Fibroblast of villous mesenchyme (primary cell): ENCODE measurements at regions not wholly inside any gene's neighbourhood (a gene's known extent, or its start where the extent isn't known, plus 50 kb on each side); places are given as distances from the start of the nearest gene placed in this dataset.

Source experiments
- DNase-seq: peaks from one replicate; pipeline ENCODE4 v3.0.0-alpha.2; 2010; ENCODE audit warnings: low read depth
- H3K4me3 ChIP-seq: 2 replicates; pipeline ENCODE4 v1.5.1; 2011; ENCODE audit warnings: low read depth, mild to moderate bottlenecking, low read length
- TF ChIP-seq, protein P1 (sequence below): IDR thresholded peaks from 2 replicates; pipeline ENCODE4 v1.5.1; 2012; ENCODE audit warnings: low read depth, mild to moderate bottlenecking, low read length; ENCODE audit not compliant: insufficient read depth

GRCh38 chr5:61850696-61851095 lies 455.3 kb upstream of the KIF2A start:
- TF ChIP-seq, protein P1, sequence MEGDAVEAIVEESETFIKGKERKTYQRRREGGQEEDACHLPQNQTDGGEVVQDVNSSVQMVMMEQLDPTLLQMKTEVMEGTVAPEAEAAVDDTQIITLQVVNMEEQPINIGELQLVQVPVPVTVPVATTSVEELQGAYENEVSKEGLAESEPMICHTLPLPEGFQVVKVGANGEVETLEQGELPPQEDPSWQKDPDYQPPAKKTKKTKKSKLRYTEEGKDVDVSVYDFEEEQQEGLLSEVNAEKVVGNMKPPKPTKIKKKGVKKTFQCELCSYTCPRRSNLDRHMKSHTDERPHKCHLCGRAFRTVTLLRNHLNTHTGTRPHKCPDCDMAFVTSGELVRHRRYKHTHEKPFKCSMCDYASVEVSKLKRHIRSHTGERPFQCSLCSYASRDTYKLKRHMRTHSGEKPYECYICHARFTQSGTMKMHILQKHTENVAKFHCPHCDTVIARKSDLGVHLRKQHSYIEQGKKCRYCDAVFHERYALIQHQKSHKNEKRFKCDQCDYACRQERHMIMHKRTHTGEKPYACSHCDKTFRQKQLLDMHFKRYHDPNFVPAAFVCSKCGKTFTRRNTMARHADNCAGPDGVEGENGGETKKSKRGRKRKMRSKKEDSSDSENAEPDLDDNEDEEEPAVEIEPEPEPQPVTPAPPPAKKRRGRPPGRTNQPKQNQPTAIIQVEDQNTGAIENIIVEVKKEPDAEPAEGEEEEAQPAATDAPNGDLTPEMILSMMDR = no peak
- DNase-seq = no peak
- H3K4me3 ChIP-seq = no peak overlapping the region

GRCh38 chr5:61854531-61854930 lies 451.5 kb upstream of the KIF2A start:
- no peak for DNase-seq
- TF ChIP-seq, protein P1 = no peak

DNA sequence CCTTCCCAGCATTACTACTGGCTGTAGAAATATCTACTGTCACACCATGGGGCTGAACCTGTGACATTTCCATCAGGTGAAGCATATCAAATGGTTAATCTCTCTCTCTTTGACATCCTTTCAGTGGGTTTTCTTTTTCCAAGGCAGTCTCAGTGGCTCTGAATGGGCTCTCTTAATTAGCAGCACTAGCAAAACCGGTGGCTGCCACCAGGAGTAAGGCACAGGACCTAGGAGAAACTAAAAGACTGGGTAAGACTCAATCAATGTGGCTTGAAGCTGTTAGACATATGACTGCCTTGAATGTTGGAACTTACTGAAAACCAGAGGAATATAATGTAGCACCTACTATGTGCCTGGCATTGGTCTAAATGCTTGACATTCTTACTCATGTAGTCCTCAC lies 445.0 kb upstream of the KIF2A start:
- TF ChIP-seq, protein P1 = no peak
- H3K4me3 ChIP-seq = no peak overlapping the region

More at GRCh38 chr5:61854531-61854930, 451.5 kb upstream of the KIF2A start:
- no peak overlapping the region for H3K4me3 ChIP-seq

DNA sequence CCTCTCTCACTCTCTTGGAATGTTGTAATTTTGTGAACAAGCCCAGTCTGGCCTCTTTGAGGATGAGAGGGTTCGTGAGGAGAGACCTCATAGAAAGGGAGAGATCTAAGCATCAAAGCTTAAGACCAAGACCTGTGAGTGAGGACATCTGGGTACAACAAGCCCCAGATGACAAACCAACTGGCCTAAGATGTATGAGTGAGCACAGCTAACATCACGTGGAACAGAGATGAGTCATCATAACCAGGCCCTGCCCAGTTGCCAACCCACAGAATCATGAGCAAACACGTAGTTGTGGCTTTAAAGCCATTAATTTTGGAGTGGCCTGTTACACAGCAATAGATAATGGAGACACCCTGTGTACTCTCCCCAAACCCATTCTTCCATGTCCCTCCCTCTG lies 439.1 kb upstream of the KIF2A start:
- H3K4me3 ChIP-seq = no peak overlapping the region
- TF ChIP-seq, protein P1 = no peak
- peak; percentile 58 for DNase-seq

More for the DNA sequence above, 445.0 kb upstream of the KIF2A start:
- no peak for DNase-seq

- no peak overlapping the region for H3K4me3 ChIP-seq
- TF ChIP-seq, protein P1 = no peak
- DNase-seq = no peak
Measured at GRCh38 chr5:61869333-61869732, 436.7 kb upstream of the KIF2A start.

GRCh38 chr5:61878471-61878870 lies 427.5 kb upstream of the KIF2A start:
- no peak overlapping the region for H3K4me3 ChIP-seq
- TF ChIP-seq, protein P1 = no peak
- no peak for DNase-seq

GRCh38 chr5:61881821-61882487 lies 424.1 kb upstream of the KIF2A start:
- TF ChIP-seq, protein P1 = no peak
- peak; percentile 10 for DNase-seq
- no peak overlapping the region for H3K4me3 ChIP-seq
